NCI-H1092 (cell line): ENCODE measurements at regions not wholly inside any gene's neighbourhood (a gene's known extent, or its start where the extent isn't known, plus 50 kb on each side); places are given as distances from the start of the nearest gene placed in this dataset.
"Not testable (repeated sequence)": the region's sequence is repeated elsewhere in the genome, so short reads cannot be mapped to it uniquely, and the experiment has no call there.

Experiments
- DNase-seq: peaks from one replicate; lab custom pipeline; 2025; lab: John Stamatoyannopoulos, UW

DNA sequence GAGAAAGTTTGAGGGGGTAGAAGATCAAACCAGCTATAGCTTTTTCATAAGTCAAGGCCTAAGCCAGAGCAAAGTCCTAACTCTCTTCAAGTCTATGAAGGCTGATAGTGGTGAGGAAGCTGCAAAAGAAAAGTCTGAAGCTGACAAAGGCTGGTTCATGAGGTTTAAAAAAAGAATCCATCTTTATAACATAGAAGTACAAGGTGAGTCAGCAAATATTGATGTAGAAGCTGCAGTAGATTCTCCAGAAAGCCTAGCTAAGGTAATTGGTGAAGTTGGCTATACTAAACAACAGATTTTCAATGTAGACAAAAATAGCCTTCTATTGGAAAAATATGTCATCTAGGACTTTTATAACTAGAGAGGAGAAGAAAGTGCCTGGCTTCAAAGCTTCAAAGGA lies 141.4 kb upstream of the ZNF521 start:
- DNase-seq: no peak

DNA sequence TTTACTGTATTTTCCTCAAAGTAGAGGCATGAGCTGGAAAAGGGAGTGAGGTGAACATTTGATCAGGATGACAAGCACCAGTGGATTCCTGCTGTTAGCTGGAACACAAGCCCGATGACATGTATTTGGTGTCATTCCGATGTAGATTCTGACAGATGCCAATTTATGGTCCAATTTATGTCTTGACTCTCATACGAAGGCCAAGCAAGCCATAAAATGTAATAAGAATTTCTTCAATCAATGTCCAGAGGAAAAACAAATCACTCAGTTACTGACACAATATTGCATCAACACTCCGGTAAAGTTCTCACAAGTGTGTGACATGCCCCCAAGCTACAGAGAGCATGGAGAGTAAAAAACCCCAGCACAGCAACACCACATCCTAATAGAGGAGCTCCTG lies 138.3 kb upstream of the ZNF521 start:
- DNase-seq: no peak

DNA sequence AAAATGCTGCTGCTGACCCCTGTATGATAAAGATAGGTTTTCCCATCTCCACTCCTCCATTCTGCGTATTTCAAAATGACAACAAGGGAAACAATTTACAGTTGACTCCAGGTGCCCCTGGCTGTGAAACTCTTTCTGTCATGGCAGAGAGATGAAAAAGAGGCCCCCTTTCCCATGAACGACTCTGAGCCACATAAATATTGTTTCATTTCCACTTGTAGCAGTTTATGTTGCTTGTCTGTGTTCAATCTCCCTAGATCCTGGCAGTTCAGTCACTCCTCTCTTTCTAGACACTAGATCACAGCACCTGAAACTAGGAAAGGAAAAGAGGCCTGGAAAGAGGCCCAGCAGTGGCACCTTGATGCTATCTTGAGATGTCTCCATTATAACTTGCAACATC lies 121.0 kb upstream of the ZNF521 start:
- no peak for DNase-seq

DNA sequence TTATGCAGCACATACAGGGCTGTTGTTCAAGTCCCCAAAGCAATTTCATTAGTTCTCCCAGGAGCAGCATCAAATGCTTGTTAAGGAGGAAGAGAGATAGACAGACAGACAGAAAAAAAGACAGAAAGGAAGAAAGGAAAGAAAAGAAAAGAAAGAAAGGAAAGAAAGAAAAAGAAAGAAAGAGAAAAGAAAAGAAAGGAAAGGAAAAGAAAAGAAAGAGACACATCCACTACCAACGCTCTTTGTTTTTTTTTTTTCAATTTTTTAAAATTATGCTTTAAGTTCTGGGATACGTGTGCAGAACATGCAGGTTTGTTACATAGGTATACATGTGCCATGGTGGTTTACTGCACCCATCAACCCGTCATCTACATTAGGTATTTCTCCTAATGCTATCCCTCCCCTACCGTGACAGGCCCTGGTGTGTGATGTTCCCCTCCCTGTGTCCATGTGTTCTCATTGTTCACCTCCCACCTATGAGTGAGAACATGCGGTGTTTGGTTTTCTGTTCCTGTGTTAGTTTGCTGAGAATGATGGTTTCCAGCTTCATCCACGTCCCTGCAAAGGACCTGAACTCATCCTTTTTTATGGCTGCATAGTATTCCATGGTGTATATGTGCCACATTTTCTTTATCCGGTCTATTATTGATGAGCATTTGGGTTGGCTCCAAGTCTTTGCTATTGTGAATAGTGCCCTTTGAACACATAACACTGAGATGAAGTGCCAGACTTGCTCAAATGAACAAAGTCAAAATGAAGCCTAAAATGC lies 119.0 kb upstream of the ZNF521 start:
- not testable (repeated sequence) for DNase-seq

DNA sequence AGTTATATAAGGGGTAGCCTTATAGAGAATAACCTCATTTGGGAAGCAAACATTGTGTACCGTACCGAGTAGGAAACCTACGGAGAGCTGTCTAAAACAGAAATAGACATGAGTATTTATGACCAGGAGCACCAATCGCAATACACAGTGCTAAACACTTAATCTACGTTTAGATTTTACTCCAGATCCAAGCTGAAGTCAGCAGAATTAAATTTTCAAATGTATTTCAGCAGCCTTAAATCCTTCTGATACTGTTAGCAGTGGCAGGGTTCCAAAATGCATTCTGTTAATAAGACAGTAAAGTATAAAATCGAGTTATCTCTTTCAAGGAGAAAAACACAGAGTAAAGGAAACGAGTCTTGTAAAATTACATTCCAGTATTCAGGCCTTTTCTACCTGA lies 118.1 kb upstream of the ZNF521 start:
- no peak for DNase-seq

DNA sequence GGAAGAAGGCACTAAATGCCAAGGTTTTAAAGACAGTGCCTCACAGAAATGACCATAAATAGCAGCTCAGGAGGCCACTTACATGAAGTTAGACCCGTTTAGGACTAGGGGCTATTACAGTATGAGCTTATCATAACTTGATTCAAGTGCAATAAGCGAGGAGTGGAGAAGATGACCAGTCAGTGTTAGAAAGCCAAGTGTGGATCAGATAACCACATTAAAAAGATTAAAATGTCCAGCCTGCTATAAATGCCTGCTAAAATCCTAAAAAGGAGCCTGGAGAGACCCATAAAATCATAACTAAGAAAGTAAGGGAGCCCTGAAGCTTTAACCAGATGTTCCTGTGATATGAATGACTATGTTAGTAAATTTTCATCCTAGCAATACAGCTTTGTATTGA lies 117.5 kb upstream of the ZNF521 start:
- DNase-seq: no peak

DNA sequence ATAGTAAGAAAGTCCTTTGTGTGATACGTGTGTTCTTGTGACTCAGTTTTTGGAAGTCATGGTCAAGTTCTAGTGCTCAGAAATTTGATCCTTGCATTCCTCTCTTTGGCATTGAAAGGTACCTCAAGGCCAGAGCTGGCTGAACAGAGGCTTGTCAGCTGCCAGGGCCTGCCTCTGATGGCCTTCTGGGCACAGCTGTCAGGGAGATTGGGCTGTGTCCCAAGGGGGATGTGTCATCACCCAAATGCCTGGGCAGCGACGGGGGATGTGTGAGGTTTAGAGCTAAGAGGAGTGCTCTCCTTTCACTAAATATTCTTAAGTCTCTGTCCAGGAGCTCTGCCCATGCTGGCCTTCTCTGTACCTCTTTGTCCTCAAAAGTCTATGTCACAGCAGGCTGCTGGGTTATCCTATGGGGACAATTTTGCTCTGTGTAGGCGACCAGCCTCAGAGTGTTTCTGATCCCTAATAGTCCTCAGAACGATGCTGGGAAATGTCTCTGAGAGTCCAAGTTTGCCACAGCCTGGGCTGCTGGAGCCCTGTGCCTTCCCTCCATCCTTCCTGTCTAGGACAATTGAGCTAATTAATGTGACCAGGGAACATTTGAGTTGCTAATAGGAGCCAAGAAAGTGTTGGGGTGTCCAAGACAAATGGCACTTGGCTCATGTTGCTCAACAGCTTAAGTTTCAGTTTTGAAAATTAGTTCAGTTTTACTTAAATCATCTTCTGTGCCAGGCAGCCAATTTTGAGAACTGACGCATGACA lies 115.4 kb upstream of the ZNF521 start:
- no peak for DNase-seq

DNA sequence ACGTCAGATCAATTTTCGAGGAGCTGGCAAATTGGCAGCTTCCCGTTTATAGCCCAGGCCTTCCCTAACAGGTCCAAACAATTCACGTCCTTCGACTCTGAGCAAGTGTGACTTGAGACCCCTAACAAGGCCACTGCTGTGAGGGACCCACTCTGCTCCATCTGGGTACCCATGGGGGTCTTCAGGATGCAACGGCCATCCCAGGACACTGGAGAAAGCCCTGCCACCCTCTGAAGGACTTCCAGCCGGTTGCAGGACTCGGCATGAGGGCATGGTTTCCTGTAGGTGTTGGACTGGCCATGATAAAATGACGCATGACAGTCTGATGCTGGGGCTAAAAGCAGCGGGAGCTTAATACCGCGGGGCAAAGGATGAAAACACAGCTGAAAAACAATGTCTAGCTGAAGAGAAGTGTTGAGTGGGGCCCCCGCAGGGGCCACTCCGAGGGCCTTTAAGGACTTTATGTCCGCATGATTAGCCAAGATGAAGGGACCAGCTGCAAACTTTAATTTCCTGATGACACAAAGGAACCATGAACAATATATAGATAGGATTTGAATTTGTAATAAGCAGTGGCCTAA lies 113.3 kb upstream of the ZNF521 start:
- no peak for DNase-seq

DNA sequence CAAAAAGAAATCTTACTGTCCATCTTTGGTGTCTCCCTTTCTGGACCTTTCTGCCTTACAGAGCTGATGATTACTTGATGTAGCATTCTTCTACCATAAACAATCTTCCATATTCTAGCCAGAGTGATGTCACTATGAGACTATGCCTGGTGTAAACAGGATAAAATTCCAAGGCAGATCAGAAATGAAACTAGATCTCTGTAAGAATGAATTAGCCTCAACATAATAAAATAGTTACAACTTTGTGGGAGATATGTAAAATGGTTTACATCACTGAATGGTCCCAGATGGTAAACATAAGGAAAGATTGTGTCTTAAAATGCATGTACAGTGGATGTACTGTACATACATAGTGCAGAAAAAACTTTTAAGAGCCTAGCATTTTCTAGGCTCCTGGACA lies 112.3 kb upstream of the ZNF521 start:
- no peak for DNase-seq

DNA sequence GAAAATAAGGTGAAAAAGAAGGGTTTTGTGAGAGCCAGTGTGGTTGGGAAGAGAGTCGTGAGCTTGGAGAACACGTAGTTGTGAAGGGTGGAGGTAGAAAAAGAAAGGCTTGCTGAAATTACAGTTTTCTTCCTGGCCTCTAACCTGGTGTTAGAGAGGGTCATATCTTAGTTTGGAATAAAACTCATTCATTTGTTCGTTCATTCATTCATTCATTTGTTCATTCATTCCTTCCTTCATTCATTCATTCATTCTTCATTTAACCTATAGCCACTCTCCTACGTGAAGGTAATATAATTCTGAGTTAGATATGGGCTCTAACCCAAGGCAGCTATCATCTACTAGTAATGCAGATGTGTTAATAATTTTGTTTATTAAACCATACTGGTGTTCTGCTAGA lies 111.8 kb upstream of the ZNF521 start:
- DNase-seq: no peak

DNA sequence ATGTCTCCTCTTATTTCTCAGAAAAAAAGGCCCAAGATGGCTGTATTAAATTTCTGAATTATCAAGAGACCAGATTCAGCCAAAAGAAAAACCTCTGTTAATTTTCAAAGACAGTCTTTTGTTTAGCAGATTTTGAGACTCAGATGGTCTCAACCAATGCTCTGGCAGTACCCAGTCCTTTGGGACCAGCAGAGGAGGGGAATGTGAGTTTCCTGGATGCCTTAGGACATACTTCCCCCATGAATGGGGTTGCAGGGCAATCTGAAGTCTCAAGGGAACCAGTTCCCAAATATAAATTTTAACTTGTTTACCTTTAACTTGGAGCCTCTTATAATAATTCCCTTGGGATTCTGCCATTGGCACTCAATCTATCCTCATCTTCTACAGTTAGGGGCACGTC lies 107.8 kb upstream of the ZNF521 start:
- no peak for DNase-seq

DNA sequence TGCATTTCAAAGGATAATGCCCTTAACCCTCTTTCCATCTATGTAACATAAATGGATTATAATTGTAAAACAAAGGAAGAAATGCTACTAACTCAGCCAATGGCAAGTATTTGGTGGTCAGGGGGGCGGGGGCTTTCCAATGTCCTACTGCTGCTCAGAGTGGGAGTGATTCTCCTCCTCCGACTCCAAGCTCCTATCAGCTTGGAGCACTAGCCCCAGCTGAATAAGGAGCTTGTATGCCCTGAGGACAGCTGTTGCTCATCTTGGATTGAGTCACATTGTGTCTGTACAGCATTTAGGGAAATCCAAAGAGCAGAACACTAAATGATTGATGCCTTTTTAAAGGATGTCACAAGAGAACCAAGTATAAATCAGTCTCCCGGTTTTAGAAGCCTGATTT lies 105.6 kb upstream of the ZNF521 start:
- no peak for DNase-seq

DNA sequence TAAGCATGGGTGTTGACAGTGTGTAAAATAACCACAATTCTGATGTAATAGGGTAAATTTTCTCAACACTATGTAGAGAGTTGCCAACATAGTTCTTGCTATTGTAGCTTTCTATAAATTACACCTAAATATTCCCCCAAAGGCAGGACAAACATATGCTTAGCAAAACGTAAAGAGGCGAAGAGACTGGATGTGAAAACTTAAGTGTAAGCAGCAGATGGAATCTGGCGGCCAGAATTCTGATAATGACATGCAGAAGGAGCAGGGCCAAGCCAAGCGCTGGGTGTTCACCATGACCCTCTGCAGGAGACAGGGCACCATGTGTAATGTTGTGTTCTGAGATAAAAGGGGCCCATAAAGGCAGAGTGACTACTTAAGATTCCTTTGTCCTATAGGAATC lies 105.2 kb upstream of the ZNF521 start:
- DNase-seq: no peak

DNA sequence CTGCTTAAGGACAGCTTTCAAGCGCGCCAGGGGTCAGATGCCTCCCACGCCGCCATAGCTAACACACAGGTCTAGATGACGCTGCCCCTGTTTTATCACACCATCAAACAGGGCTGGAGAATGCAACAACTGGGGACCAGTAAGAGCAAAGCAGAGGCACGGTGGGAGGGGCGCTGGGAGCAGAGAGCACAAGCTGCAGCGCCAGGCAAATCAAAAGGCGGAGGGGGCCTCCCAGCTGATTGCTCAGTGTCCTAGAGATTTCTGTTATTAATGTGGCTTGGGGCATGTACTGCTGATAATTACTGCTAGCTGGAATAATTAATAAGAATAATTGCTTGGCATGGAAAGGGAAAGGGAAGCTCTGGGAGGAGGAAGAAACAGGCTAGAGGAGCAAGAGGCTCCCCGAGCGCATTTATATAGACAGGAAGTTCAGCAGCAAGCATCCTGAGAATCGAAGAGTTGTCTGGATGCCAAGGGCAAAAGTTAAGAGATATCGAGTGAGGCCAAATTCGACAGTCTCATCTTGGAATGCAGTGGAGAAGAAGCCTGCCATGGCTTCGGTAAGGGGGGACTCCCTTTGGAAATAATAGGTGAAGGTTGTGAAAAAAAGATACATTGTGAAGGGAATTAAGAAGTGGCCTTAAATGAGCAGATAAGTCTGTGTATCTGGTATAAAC lies 104.5 kb upstream of the ZNF521 start:
- no peak for DNase-seq

DNA sequence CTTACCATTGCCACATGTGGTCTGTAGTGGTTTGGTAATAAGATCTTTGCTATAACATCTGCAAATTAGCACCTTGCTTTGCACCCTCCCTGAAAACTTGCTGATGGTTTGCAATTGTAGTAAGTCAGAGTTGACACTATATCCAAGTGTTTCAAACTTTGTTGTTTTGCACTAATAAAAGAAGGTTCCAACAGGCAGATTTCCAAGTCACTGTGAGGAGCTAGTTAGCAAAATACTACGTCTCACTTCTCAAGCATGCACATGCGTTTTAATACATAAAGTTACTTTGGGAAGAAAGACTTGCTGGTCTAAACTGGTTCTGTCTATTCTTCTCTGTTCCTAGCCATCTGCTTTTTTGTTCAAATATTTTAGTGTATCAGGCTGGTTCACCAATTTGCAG lies 103.7 kb upstream of the ZNF521 start:
- no peak for DNase-seq

DNA sequence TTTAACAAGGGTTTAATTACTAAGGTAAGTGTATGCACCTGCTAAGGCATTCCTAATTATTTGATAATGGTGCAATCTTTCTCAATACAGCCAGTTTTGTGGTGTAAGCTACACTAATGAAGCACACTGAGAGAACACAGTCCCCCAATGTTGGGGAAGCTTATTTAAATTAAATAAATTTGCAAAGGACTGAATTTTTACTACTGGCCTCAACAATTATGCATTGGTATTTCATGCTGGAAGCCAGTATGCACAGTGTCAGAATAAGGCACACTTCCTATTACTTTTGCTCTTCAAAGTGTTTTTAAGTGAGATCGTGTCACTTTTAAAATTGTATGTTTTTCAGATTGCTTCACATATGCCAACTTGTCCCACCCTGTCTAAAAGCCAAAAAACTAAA lies 103.2 kb upstream of the ZNF521 start:
- no peak for DNase-seq

DNA sequence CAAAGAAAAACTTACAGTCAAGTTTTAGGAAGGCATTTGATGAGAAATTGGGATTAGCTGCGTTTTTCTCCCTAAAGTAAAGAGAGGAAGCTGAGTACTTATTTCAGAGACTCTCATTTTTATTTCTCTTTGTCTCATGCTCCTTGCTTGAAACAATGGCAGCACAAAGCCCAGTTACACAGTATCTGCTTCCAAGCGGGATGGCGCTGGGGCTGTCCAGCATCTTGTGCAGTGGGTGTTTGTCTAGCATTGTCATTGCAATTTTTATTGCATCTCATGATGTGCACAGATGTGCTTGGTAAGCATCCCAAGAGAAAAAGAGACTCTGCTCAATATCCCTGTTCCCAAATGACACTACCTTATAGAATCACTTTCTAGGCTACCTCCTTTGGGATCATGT lies 102.8 kb upstream of the ZNF521 start:
- DNase-seq: no peak

DNA sequence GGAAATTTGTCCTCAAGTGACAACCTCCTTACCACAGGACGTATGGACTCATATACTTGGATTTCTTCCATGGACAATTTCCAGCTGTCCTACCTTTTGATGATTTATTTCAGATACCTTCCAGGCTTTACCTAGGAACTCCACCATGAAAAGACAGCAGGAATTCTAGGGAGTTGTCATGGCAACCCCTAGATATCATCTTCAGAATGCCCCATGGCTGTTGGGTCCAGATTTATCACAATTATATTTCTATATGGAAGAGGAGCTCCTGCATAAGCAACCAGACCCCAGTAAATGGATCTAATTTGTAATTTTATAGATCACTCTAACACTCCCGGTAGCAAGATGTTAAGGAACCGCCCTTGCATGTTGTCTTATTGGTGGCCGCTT lies 102.3 kb upstream of the ZNF521 start:
- no peak for DNase-seq

DNA sequence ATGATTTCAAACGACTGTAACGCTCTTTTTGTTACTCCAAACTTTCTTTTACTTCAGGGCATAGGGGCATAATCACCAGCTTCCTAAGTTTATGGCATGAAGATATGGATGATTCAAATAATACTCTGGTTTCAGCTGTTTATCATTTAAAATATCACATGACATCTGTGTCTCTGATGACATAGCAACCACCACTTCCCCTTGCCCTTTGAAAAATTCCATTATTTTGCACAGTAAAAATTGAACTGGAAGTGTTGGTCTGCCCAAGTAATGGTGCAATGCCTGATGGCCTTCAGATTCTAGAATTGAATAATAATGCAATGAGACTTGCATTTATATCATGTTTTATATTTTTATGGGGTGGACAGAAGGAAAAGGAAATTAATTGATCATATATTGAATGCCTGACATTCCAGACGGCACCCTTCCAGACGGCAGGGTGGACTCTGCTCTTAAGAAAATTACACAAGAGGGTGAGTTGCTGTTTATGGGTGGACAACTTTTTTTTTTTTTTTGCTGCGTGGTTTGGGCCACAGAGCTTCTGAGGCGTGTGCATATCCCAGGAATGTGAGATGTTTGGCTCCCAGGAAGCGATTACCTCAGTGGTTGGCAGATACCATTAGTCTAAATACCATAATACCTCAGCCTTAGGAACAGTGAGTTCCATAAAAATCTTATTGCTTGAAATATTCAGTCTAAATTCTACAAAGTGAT lies 101.7 kb upstream of the ZNF521 start:
- no peak for DNase-seq

DNA sequence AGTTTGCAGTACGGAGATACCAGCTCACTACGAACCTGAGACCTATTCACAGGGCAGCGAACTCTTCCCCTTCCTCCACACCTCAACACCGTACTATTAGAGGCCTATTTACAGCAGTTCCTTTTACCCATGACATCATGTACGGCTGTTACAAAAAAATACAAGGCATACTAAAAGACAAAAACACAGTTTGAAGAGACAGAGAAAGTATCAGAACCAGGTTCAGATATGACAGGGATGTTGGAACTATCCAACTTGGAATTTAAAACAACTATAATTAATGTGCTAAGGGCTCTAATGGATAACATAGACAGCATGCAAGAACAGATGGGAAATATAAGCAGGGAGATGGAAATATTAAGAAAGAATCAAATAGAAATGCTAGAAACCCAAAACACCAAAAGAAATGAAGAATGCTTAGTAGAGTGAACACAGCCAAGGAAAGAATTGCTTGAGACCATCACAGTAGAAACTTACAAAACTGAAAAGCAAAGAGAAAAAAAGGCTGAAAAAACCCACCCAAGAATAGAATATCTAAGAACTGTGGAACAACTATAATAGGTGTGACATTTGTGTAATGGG lies 99.2 kb upstream of the ZNF521 start:
- DNase-seq: no peak

DNA sequence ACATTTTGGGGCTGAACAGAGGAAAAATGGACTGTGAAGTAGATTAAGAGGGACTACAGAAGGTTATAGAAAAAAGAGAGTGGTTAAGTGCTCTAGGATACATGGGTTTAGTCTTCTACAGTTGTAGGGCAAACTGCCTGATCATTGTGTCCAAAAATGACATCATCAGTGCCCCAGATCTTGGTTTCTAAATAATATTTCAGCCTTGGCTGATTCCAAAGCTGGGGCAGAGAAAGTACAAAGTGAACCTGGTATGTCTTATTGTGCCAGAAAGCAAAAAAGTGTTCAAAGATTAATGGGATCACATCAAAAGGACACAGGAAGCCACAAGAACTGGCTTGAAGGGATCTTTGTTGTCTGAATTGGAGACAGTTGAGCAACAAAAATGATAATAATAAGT lies 97.1 kb upstream of the ZNF521 start:
- no peak for DNase-seq

DNA sequence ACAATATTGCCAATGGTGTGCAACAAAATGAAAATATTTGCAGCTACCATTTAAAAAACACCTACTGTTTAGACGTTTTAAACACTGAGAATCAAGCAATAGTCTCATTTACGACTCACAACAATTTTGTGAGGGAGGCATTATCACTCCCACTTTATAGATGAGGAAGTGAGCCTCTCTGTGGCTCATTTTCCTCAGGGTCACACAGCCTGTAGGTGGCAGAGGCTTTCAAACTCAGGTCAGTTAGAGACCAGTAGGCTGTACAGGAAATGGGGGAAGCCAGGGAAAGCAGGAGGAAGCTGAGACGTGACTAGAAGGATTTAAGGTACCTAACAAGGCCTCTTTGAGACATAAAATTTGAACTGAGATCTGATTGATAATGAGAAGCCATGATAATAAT lies 95.0 kb upstream of the ZNF521 start:
- DNase-seq: no peak
